ENCODE measurements at regions not wholly inside any gene's neighbourhood (a gene's known extent, or its start where the extent isn't known, plus 50 kb on each side); places are given as distances from the start of the nearest gene placed in this dataset.

- DNase-seq, result no peak
These were observed 694.4 kb downstream of the EFNA5 start for GRCh38 chr5:106976363-106976762.

- no peak for DNase-seq
These were observed 696.5 kb downstream of the EFNA5 start for GRCh38 chr5:106974272-106974671.

GRCh38 chr5:106966686-106967315, 703.9 kb downstream of the EFNA5 start:
- DNase-seq, result no peak

- DNase-seq, result no peak
These were observed 706.6 kb downstream of the EFNA5 start for GRCh38 chr5:106964132-106964531.

- no peak for DNase-seq
These were observed 707.1 kb downstream of the EFNA5 start for GRCh38 chr5:106963630-106964029.

GRCh38 chr5:106962464-106963230, 708.1 kb downstream of the EFNA5 start:
- DNase-seq, result no peak

GRCh38 chr5:106959387-106959786, 711.4 kb downstream of the EFNA5 start:
- no peak for DNase-seq

GRCh38 chr5:106957336-106957735, 713.4 kb downstream of the EFNA5 start:
- DNase-seq, result no peak

GRCh38 chr5:106956886-106957285, 713.9 kb downstream of the EFNA5 start:
- DNase-seq, result no peak

GRCh38 chr5:106956187-106956586, 714.5 kb downstream of the EFNA5 start:
- DNase-seq, result no peak

GRCh38 chr5:106940986-106941385, 729.8 kb downstream of the EFNA5 start:
- no peak for DNase-seq

- no peak for DNase-seq
These were observed 730.4 kb downstream of the EFNA5 start for GRCh38 chr5:106940301-106940846.

GRCh38 chr5:106923409-106923808, 747.3 kb downstream of the EFNA5 start:
- DNase-seq, result no peak

- DNase-seq, result no peak
These were observed 749.2 kb downstream of the EFNA5 start for GRCh38 chr5:106921567-106921966.

GRCh38 chr5:106910486-106910885, 760.3 kb downstream of the EFNA5 start:
- DNase-seq, result no peak

- DNase-seq, result no peak
These were observed 761.0 kb downstream of the EFNA5 start for GRCh38 chr5:106909716-106910115.

GRCh38 chr5:106907979-106908378, 762.8 kb downstream of the EFNA5 start:
- no peak for DNase-seq

GRCh38 chr5:106906199-106906598, 764.5 kb downstream of the EFNA5 start:
- no peak for DNase-seq

GRCh38 chr5:106894964-106895363, 775.8 kb downstream of the EFNA5 start:
- peak; percentile 72 to 89 (median 86) for DNase-seq

- DNase-seq, result no peak
These were observed 788.7 kb downstream of the EFNA5 start for GRCh38 chr5:106882035-106882434.

GRCh38 chr5:106880656-106881055, 790.1 kb downstream of the EFNA5 start:
- no peak for DNase-seq

GRCh38 chr5:106877881-106878280, 792.9 kb downstream of the EFNA5 start:
- no peak for DNase-seq

- peak in 1 of 3 donors; percentile 23 for DNase-seq
These were observed 794.0 kb downstream of the EFNA5 start for GRCh38 chr5:106876665-106877194.

- no peak for DNase-seq
These were observed 794.5 kb downstream of the EFNA5 start for GRCh38 chr5:106876298-106876622.
